ENCODE measurements at regions not wholly inside any gene's neighbourhood (a gene's known extent, or its start where the extent isn't known, plus 50 kb on each side); places are given as distances from the start of the nearest gene placed in this dataset.

GRCh38 chr10:61341008-61341407, 112.2 kb downstream of the TMEM26 start:
- TF ChIP-seq CTCF (conservative IDR thresholded peaks at IDR 0.05), result no peak
- no peak for TF ChIP-seq ZFX (IDR thresholded peaks at IDR 0.05)
